WTC11 (cell line): ENCODE measurements at regions not wholly inside any gene's neighbourhood (a gene's known extent, or its start where the extent isn't known, plus 50 kb on each side); places are given as distances from the start of the nearest gene placed in this dataset.

Source experiments
- ATAC-seq: fragments of 200-7000 bp; cut with Tn5 transposase; 2 replicates; pipeline ENCODE4 v1.10.0; 2021; ENCODE audit warnings: mild to moderate bottlenecking, moderate library complexity
- CTCF ChIA-PET: fragments of 300-600 bp; sonication (Branson Sonifier 250); formaldehyde crosslinking; loops from one replicate; lab custom pipeline; 2021; ENCODE audit warnings: antibody characterized with exemption; lab: Charles Lee
- POLR2A ChIA-PET: fragments of 350-600 bp; sonication (Branson Sonifier 250); formaldehyde crosslinking; loops from one replicate; lab custom pipeline; 2021; ENCODE audit warnings: antibody characterized with exemption; lab: Charles Lee
- DNase-seq: peaks from one replicate; pipeline ENCODE4 v3.0.0; 2021; ENCODE audit warnings: low spot score
- H3K27ac Mint-ChIP-seq: 2 replicates; pipeline ENCODE4 v1.8.0; 2021; ENCODE audit warnings: mixed read lengths
- H3K27me3 Mint-ChIP-seq: 2 replicates; pipeline ENCODE4 v1.8.0; 2021; ENCODE audit warnings: low read depth, mild to moderate bottlenecking, moderate library complexity, mixed read lengths
- H3K36me3 Mint-ChIP-seq: 2 replicates; pipeline ENCODE4 v1.8.0; 2021; ENCODE audit warnings: mixed read lengths
- H3K4me1 Mint-ChIP-seq: 2 replicates; pipeline ENCODE4 v1.8.0; 2022; ENCODE audit warnings: mixed read lengths
- H3K4me3 Mint-ChIP-seq: 2 replicates; pipeline ENCODE4 v1.8.0; 2021; ENCODE audit warnings: mild to moderate bottlenecking, moderate library complexity, mixed read lengths
- H3K9me3 Mint-ChIP-seq: 2 replicates; pipeline ENCODE4 v1.8.0; 2021; ENCODE audit warnings: mixed read lengths
- E2F4 ChIP-seq: sonication (generic); formaldehyde crosslinking; IDR thresholded peaks from 2 replicates; pipeline ENCODE4 v1.8.1; 2022; ENCODE audit warnings: low read depth, mild to moderate bottlenecking, moderate library complexity, missing genetic modification reagents, borderline replicate concordance
- ELF4 ChIP-seq: sonication (generic); formaldehyde crosslinking; IDR thresholded peaks from 2 replicates; pipeline ENCODE4 v1.8.1; 2022; ENCODE audit warnings: low read depth, mild to moderate bottlenecking, moderate library complexity, missing genetic modification reagents
- ERG ChIP-seq: fragments of 250-450 bp; sonication (Bioruptor Pico); IDR thresholded peaks from 2 replicates; pipeline ENCODE4 v1.8.0; 2021; ENCODE audit warnings: mild to moderate bottlenecking
- FOXP1 ChIP-seq: sonication (generic); formaldehyde crosslinking; IDR thresholded peaks from 2 replicates; pipeline ENCODE4 v1.8.0; 2022; ENCODE audit warnings: missing genetic modification reagents, mild to moderate bottlenecking, moderate library complexity, borderline replicate concordance
- JAZF1 ChIP-seq: fragments of 250-450 bp; sonication (Bioruptor Pico); IDR thresholded peaks from 2 replicates; pipeline ENCODE4 v1.9.0; 2021; ENCODE audit warnings: moderate library complexity, mild to moderate bottlenecking, inconsistent platforms
- KAT7 ChIP-seq: sonication (generic); formaldehyde crosslinking; IDR thresholded peaks from 2 replicates; pipeline ENCODE4 v1.8.1; 2023; ENCODE audit warnings: missing genetic modification reagents, mild to moderate bottlenecking, borderline replicate concordance
- MXD4 ChIP-seq: fragments of 250-450 bp; sonication (Bioruptor Pico); IDR thresholded peaks from 2 replicates; pipeline ENCODE4 v1.8.0; 2021; ENCODE audit warnings: mild to moderate bottlenecking, moderate library complexity, borderline replicate concordance
- MYBL2 ChIP-seq: sonication (generic); formaldehyde crosslinking; IDR thresholded peaks from 2 replicates; pipeline ENCODE4 v1.8.1; 2023; ENCODE audit warnings: mild to moderate bottlenecking, moderate library complexity, missing genetic modification reagents
- NFATC4 ChIP-seq: fragments of 250-450 bp; sonication (Bioruptor Pico); IDR thresholded peaks from 2 replicates; pipeline ENCODE4 v1.9.0; 2021; ENCODE audit warnings: mild to moderate bottlenecking
- NR2C2 ChIP-seq: sonication (generic); formaldehyde crosslinking; IDR thresholded peaks from 2 replicates; pipeline ENCODE4 v1.8.0; 2022; ENCODE audit warnings: mild to moderate bottlenecking, missing genetic modification reagents
- RORB ChIP-seq: fragments of 250-450 bp; sonication (Bioruptor Pico); IDR thresholded peaks from 2 replicates; pipeline ENCODE4 v1.9.0; 2021; ENCODE audit warnings: mild to moderate bottlenecking
- ZMAT4 ChIP-seq: fragments of 250-450 bp; sonication (Bioruptor Pico); IDR thresholded peaks from 2 replicates; pipeline ENCODE4 v1.9.0; 2021; ENCODE audit warnings: mild to moderate bottlenecking
- ZNF219 ChIP-seq: sonication (generic); formaldehyde crosslinking; IDR thresholded peaks from 2 replicates; pipeline ENCODE4 v1.8.0; 2023; ENCODE audit warnings: missing genetic modification reagents, mild to moderate bottlenecking, borderline replicate concordance
- ZNF263 ChIP-seq: sonication (generic); formaldehyde crosslinking; IDR thresholded peaks from 2 replicates; pipeline ENCODE4 v1.8.1; 2022; ENCODE audit warnings: low read depth, mild to moderate bottlenecking, moderate library complexity, missing genetic modification reagents
- ZNF317 ChIP-seq: sonication (generic); formaldehyde crosslinking; IDR thresholded peaks from 2 replicates; pipeline ENCODE4 v1.8.1; 2023; ENCODE audit warnings: low read depth, mild to moderate bottlenecking, moderate library complexity, missing genetic modification reagents, borderline replicate concordance
- ZNF423 ChIP-seq: fragments of 250-450 bp; sonication (Bioruptor Pico); IDR thresholded peaks from 2 replicates; pipeline ENCODE4 v2.1.2; 2022; ENCODE audit warnings: mild to moderate bottlenecking, moderate library complexity

DNA sequence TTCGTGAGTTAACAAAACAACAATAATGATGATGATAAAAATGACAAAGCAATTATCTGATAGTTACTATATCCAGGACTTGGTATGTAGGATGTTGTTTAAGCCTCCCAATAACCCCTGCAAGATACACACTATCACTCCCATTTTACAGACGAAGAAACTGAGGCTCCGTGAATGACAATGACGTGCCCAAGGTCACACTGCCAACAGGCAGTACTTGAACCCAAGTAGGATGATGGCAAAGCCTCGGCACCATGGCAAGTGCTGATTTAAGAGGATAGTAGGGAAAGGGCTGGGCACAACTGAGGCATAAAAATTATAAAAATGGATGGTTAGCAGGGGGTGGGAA lies 226.8 kb upstream of the LHX5 start (continued):
- TF ChIP-seq ZMAT4 (CRISPR knock-in tag) (no peak), ZNF423 (CRISPR knock-in tag) (no peak), ELF4 (CRISPR knock-in tag) (no peak), ZNF317 (CRISPR knock-in tag) (no peak), NFATC4 (CRISPR knock-in tag) (no peak), ERG (CRISPR knock-in tag) (no peak), ZNF263 (no peak)

DNA sequence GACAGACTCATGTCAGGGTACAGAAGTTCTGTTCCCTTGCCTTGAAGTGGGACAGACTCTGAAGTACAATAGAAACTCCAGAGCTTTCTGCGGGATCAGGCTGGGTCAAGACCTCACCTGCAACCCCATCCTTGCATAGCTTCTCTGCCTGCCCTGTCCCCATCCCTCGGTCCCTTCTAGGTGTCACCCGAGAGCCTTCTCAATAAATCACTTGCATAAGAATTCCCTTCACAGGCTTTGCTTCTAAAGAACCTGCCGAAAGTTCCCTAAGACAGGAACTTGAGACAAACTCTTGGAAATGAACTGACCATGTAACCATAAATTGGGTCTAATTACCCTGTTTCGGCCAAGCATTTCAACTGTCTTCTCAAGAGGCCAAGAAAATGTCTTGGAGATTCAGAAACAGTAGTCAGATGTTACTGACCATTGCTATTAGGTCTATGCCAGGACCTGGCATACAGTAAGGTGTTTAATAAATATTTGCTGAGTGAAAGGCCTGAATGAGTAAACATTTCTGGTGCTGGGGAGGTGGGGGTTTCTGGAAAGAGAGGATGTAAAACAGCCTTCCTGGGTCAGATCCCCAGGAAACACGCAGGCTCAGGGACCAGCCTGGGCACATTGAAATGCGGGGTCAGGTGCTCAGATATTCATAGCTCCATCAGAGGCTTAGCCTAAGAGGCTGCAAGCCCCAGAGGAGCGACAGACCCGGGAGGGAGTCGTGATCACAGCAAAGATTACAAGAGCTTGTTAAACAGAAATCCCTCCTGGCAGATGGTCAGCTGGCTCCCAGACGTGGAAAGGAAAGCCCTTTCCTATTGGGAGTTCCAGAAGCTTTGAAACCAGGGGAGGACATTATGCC lies 226.2 kb upstream of the LHX5 start:
- DNase-seq (no peak), ATAC-seq (peak; percentile 69)
- Mint-ChIP-seq H3K27ac (no peak overlapping the region), H3K36me3 (no peaks in the 10 kb centered on the region; the same call in 1 of the 2 replicates), H3K9me3 (no peaks in the 10 kb centered on the region), H3K27me3 (peaks cover 10% of the 10 kb centered on the region), H3K4me3 (peak overlapping the region; percentile 16; the same call in 1 of the 2 replicates), H3K4me1 (peaks cover 23% of the 10 kb centered on the region)
- ChIA-PET POLR2A (no interaction called here), CTCF (interaction anchor here (0.6 to 1.9 kb wide), 6 partner anchors 21 to 305 kb away, joined by 3 to 12 read pairs (median 3); no protein-coding TSS in a partner anchor)
- no peak for TF ChIP-seq ZNF219 (CRISPR knock-in tag)
- TF ChIP-seq JAZF1 (CRISPR knock-in tag), result no peak
- no peak for TF ChIP-seq MYBL2 (CRISPR knock-in tag)
- no peak for TF ChIP-seq MXD4 (CRISPR knock-in tag)
- TF ChIP-seq RORB (CRISPR knock-in tag), result no peak

DNA sequence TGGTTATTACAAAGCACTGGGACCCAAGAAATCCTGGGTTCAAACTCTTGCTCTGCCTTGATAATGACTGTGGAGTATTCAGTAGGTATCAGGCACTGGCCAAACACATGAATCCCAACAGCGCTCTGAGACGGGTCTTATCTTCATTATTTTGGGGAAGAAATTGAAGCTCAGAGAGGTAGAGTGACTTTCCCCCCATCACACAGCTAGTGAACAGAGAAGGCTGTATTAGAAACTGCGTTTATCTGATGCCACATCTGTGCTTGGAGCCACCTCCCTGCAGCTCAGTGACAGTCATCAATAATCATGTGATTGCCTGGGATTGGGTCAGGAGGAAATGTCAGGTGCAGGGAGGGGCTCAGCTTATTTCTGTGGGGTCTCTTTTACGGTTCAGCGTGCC lies 225.4 kb upstream of the LHX5 start:
- H3K4me1 Mint-ChIP-seq, result peaks cover 23% of the 10 kb centered on the region
- TF ChIP-seq ELF4 (CRISPR knock-in tag) (no peak), KAT7 (CRISPR knock-in tag) (no peak), FOXP1 (CRISPR knock-in tag) (no peak)
- TF ChIP-seq, all 79 proteins: peak for 0
- no peak for DNase-seq
- Mint-ChIP-seq H3K36me3 (no peaks in the 10 kb centered on the region; the same call in 1 of the 2 replicates), H3K27me3 (peaks cover 3% of the 10 kb centered on the region), H3K27ac (no peak overlapping the region), H3K9me3 (no peaks in the 10 kb centered on the region), H3K4me3 (no peak overlapping the region)
- no peak for ATAC-seq
- ChIA-PET CTCF (interaction anchor here (0.7 to 1.9 kb wide), 3 partner anchors 21 to 235 kb away, joined by 3 to 12 read pairs (median 3); no protein-coding TSS in a partner anchor), POLR2A (no interaction called here)

- Mint-ChIP-seq H3K4me3 (no peak overlapping the region), H3K27me3 (no peaks in the 10 kb centered on the region; the same call in 1 of the 2 replicates), H3K9me3 (no peaks in the 10 kb centered on the region), H3K27ac (no peak overlapping the region), H3K36me3 (no peaks in the 10 kb centered on the region; the same call in 1 of the 2 replicates), H3K4me1 (peaks cover 16% of the 10 kb centered on the region)
- TF ChIP-seq E2F4 (no peak), NR2C2 (CRISPR knock-in tag) (no peak)
- DNase-seq (no peak), ATAC-seq (no peak)
- ChIA-PET POLR2A (no interaction called here), CTCF (interaction anchor here (1.0 kb wide), 1 partner anchor 28 kb away, joined by 4 read pairs; no protein-coding TSS in a partner anchor)
Observed at GRCh38 chr12:113693693-113694092, 222.0 kb upstream of the LHX5 start.
